Tibial nerve (tissue), 3 donors: ENCODE measurements at regions not wholly inside any gene's neighbourhood (a gene's known extent, or its start where the extent isn't known, plus 50 kb on each side); places are given as distances from the start of the nearest gene placed in this dataset.

Experiments used
- CTCF ChIP-seq, 5 experiments: fragments of 200-600 bp in 3 of 5; fragments of 450-650 bp in 2 of 5; sonication (generic) in 3 of 5; IDR thresholded peaks; one replicate each; pipeline ENCODE4 v1.5.1; 2016 to 2019; ENCODE audit warnings: antibody characterized with exemption in 5 of 5, mild to moderate bottlenecking in 3 of 5, moderate library complexity in 2 of 5
- POLR2A ChIP-seq, 2 donors: fragments of 450-650 bp; IDR thresholded peaks; one replicate each; pipeline ENCODE4 v1.6.1; 2017; ENCODE audit warnings: antibody characterized with exemption in 2 of 2, mild to moderate bottlenecking in 2 of 2, moderate library complexity in 2 of 2

GRCh38 chr7:21367081-21367480 lies 60.8 kb upstream of the SP4 start:
- TF ChIP-seq CTCF (IDR thresholded peaks at IDR 0.05) (no peak), POLR2A (IDR thresholded peaks at IDR 0.05) (no peak)
